ENCODE measurements at regions not wholly inside any gene's neighbourhood (a gene's known extent, or its start where the extent isn't known, plus 50 kb on each side); places are given as distances from the start of the nearest gene placed in this dataset.

- H3K4me3 ChIP-seq (ENCODE audit: low read depth, low read length, poor library complexity, severe bottlenecking), result no peak overlapping the region
- POLR2A ChIA-PET (ENCODE audit: low non-redundant PET), result no interaction called here
- no peak for DNase-seq (ENCODE audit: low spot score)
- intact Hi-C loops (cut with micrococcal nuclease; ENCODE audit: unreplicated experiment), result no loop called here
- TF ChIP-seq CTCF (conservative IDR thresholded peaks at IDR 0.05; ENCODE audit: low read depth, low read length) (no peak), EZH2 (IDR thresholded peaks at IDR 0.05; ENCODE audit: borderline replicate concordance, low read depth, low read length, poor library complexity, severe bottlenecking) (no peak)
- no peaks in the 10 kb centered on the region for H3K27me3 ChIP-seq (replicated peaks; ENCODE audit: insufficient read depth, low read depth, low read length, poor library complexity)
- H3K36me3 ChIP-seq (ENCODE audit: insufficient read depth, low read length, poor library complexity, severe bottlenecking), result no peaks in the 10 kb centered on the region
- H3K4me1 ChIP-seq (ENCODE audit: insufficient read depth, low read length, poor library complexity, severe bottlenecking), result no peaks in the 10 kb centered on the region
- H3K27ac ChIP-seq (ENCODE audit: low read depth, low read length, poor library complexity, severe bottlenecking), result no peak overlapping the region
- CTCF ChIA-PET, result no interaction called here
- BruUV-seq (replicated peaks), result no TSS peak
- no peaks in the 10 kb centered on the region for H3K9me3 ChIP-seq (ENCODE audit: low read depth, low read length, poor library complexity, severe bottlenecking)
Observed at GRCh38 chr10:85147346-85148250, 819.2 kb downstream of the CCSER2 start.

GRCh38 chr10:85148693-85149640 is 820.6 kb downstream of the CCSER2 start:
- no peak for DNase-seq (ENCODE audit: low spot score)
- CTCF ChIA-PET, result no interaction called here
- Histone ChIP-seq H3K4me3 (ENCODE audit: low read depth, low read length, poor library complexity, severe bottlenecking) (no peak overlapping the region), H3K36me3 (ENCODE audit: insufficient read depth, low read length, poor library complexity, severe bottlenecking) (no peaks in the 10 kb centered on the region), H3K9me3 (ENCODE audit: low read depth, low read length, poor library complexity, severe bottlenecking) (no peaks in the 10 kb centered on the region), H3K4me1 (ENCODE audit: insufficient read depth, low read length, poor library complexity, severe bottlenecking) (no peaks in the 10 kb centered on the region), H3K27me3 (replicated peaks; ENCODE audit: insufficient read depth, low read depth, low read length, poor library complexity) (no peaks in the 10 kb centered on the region), H3K27ac (ENCODE audit: low read depth, low read length, poor library complexity, severe bottlenecking) (no peak overlapping the region)
- TF ChIP-seq EZH2 (IDR thresholded peaks at IDR 0.05; ENCODE audit: borderline replicate concordance, low read depth, low read length, poor library complexity, severe bottlenecking), result no peak
- no peak for TF ChIP-seq CTCF (conservative IDR thresholded peaks at IDR 0.05; ENCODE audit: low read depth, low read length)
- no TSS peak for BruUV-seq (replicated peaks)
- POLR2A ChIA-PET (ENCODE audit: low non-redundant PET), result no interaction called here
- intact Hi-C loops (cut with micrococcal nuclease; ENCODE audit: unreplicated experiment), result no loop called here

GRCh38 chr10:85149766-85150165 is 821.4 kb downstream of the CCSER2 start:
- Histone ChIP-seq H3K36me3 (ENCODE audit: insufficient read depth, low read length, poor library complexity, severe bottlenecking) (no peaks in the 10 kb centered on the region), H3K4me3 (ENCODE audit: low read depth, low read length, poor library complexity, severe bottlenecking) (no peak overlapping the region), H3K27ac (ENCODE audit: low read depth, low read length, poor library complexity, severe bottlenecking) (no peak overlapping the region), H3K27me3 (replicated peaks; ENCODE audit: insufficient read depth, low read depth, low read length, poor library complexity) (no peaks in the 10 kb centered on the region), H3K4me1 (ENCODE audit: insufficient read depth, low read length, poor library complexity, severe bottlenecking) (no peaks in the 10 kb centered on the region), H3K9me3 (ENCODE audit: low read depth, low read length, poor library complexity, severe bottlenecking) (no peaks in the 10 kb centered on the region)
- BruUV-seq (replicated peaks), result no TSS peak
- DNase-seq (ENCODE audit: low spot score), result no peak
- no peak for TF ChIP-seq CTCF (conservative IDR thresholded peaks at IDR 0.05; ENCODE audit: low read depth, low read length)
- TF ChIP-seq EZH2 (IDR thresholded peaks at IDR 0.05; ENCODE audit: borderline replicate concordance, low read depth, low read length, poor library complexity, severe bottlenecking), result no peak
- ChIA-PET POLR2A (ENCODE audit: low non-redundant PET) (no interaction called here), CTCF (no interaction called here)
- intact Hi-C loops (cut with micrococcal nuclease; ENCODE audit: unreplicated experiment), result no loop called here
